Right kidney (tissue), 1 donor: ENCODE measurements at regions not wholly inside any gene's neighbourhood (a gene's known extent, or its start where the extent isn't known, plus 50 kb on each side); places are given as distances from the start of the nearest gene placed in this dataset.

Experiments used
- DNase-seq: peaks from one replicate; pipeline ENCODE4 v3.0.0-alpha.2; 2016

DNA sequence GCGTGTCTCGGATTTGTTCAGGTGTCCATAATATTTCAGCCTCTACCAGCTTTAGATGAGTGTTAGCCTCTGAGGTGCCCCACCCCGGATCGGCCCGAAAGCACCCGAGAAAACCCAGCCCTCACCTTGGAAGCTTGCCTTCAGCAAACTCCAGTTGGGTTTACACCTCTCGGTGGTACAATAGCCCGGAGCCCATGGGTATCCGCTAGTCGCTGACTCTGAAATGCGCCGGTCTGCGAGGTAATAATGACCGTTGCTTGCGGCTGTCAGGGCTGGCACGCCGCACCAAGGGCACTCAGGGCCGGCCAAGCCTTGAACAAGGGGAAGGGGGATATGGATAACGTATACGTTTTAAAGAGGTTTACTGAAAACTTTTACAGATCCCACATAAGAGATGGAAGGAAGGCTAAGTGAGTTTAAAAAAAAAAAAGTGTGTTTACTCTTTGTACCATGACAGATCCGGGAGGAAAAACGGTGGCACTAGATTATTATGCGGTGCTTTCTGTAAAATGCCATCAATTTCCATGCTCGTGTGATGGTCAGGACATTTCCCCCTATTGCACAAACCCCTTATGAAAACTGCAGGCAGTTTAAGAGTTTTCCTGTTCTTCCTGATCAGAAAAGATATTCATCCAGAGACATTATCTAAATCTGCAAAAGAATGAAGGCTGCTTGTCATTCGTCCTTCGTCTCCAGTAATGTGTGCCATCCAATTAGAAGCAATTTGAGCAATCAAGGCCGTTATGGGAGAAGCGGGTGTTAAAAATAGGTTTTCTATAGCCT, 124.2 kb downstream of the TMEM161B start:
- peak; percentile 35 for DNase-seq

DNA sequence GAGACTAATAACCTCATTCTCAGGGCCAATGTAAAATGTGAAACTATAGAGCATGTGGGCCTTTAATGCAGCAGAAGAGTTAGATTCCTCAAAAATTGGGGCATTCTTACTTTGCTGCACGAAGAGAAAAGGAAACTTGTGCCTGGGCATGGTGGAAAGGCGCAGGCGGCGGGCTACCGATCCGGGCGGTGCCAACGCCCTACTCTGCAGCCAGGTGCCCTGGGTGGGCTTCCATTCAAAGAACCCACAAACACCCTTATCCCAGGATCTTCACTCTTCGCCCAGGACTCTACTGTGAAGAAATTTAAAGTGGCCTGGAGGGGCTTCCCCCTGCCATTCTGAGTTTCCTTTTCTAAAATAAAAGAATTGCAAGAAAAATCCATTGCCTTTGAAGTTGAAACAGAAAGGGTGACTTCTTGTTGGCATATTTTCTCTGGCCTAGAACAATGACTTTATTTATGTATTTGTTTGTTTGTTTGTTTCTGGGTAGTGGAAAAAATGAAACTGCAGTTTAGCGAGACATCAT, 124.9 kb downstream of the TMEM161B start:
- no peak for DNase-seq

GRCh38 chr5:88142886-88143692, 125.6 kb downstream of the TMEM161B start:
- peak; percentile 69 for DNase-seq

- no peak for DNase-seq
Observed at GRCh38 chr5:88142636-88142885, 126.1 kb downstream of the TMEM161B start.

DNA sequence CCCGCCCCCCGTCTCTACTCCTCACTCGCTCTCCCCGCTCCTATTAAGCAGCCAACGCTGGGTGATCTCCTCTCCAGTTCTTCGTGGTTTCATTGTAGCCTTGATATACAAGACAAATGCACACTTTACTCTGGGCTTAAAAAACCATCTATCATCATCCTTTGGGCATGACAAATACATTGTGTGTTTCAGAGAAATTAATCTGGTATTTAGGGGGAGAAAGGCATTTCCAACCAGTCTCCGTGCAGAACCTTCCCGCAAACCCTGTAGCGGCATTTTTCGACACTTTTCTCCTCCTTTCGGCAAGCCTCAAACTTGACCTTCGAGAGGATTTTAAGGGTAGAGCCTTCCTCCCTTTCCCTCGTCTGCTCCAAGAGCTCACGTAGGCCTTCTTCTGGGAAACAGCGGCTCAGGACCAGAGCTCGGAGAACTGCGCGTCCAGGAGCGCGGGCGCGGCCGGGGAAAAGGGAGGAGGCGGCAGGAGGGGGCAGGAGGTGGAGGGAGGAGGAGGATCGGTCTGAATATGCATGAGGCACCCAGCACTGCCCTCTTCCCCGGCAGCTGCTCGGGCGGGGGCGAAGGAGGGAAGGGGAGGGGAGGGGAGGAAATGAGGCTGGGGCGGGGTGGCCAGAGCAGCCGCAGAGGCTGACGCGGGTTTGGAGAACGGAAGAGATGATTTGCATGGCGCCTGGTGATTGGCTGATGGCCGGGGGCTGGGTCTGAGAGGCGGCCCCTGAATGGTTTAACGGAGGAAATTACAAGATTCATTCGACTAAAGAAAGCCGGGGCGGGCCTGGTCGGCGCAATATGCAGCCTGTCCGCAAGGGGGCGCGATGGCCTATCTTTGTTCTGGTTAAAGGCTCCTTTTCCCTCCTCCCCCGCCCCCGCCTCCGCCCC, 127.5 kb downstream of the TMEM161B start:
- DNase-seq: peak; percentile 82

DNA sequence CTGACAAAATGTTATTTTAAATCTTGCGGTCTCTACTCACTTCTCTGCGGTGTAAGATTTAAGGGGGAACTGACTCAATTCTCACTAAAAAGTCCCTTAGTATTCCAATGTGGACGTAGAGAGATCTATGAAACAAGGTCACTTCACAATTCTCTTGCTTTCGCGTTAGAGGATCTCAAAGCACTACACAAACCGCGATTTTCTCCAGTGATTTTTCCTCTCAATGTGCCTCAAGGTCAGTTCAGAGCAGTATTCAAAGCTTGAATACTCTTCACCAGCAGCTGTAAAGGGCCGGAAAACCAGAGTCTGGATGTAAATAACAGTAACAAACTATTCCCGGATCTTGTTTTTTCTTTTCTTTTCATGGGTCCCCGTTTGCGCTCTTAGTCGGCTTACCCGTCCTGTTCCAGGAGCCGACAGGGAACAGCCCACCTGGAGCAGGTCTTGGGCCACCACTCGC, 128.2 kb downstream of the TMEM161B start:
- no peak for DNase-seq

DNA sequence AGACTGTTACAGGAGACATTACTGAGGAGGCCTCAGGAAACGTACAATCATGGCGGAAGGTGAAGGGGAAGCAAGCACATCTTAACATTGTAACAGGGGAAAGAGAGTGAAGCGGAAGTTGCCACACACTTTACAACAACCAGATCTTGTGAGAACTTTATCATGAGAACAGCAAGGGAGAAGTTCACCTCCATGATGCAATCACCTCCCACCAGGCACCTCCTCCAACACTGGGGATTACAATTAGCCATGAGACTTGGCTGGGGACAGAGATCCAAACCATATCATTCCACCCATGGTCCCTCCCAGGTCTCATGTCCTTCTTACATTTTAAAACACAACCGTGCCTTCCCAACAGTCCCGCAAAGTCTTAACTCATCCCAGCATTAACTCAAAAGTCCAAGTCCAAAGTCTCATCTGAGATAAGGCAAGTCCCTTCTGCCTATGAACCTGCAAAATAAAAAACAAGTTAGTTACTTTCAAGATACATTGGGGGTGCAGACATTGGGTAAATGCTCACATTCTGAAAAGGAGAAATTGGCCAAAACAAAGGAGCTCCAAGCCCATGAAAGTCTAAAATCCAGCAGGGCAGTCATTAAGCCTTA, 138.3 kb downstream of the TMEM161B start:
- no peak for DNase-seq

DNA sequence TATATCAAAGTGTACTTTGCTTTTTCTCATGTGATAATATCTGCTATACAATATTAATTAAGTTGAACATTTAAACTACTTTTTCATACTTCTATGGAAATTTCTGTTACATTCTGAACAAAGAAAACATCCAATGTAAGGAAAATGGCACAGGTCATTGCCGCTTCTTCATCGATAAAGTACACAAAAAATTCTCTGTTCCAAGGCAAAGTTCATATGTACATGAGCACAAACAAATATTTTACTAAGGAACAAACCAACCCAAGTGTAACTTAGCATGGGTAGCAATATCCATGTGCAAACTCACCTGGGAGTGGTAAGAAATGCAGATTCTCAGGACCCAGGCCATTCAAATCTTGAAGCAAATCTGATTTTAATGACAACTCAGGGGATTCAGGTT, 139.8 kb downstream of the TMEM161B start:
- DNase-seq: no peak

DNA sequence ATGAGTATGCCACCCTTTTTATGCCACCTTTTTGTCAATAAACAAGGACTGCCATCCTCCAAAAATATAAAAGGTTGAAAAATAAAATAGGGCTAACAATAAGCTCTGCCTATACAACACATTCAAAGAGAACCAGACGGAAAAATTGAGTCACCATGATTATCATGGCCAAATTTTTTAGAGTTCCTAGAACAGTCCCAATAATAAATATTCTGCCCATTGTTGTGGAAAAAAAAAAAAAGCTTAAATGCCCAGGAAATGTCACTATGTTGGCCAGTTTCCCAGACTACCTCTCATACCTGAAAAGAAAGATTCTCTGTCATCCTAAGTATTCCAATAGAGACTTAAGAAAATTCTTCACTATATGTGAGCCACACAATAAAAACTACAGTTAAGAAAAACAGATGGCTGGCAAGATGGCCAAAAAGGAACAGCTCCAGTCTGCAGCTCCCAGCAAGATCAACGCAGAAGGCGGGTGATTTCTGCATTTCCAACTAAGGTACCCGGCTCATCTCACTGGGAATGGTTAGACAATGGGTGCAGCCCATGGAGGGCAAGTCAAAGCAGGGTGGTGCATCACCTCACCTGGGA, 149.0 kb downstream of the TMEM161B start:
- DNase-seq: no peak

DNA sequence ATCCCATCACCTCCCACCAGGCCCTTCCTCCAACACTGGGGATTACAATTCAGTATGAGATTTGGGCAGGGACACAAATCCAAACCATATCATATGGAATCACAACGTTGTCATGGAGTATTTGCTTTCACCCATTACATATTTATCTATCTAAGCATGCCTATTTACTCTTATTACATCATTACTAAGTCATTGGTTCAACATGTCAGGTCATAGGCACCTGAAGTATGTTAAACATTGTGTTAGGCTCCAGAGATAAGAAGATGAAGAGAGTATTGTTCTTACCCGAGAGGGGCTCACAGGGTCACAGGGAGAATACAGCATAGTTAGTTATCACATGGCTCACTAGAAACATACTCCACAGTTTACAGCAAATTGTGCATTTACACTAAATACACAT, 150.5 kb downstream of the TMEM161B start:
- no peak for DNase-seq

DNA sequence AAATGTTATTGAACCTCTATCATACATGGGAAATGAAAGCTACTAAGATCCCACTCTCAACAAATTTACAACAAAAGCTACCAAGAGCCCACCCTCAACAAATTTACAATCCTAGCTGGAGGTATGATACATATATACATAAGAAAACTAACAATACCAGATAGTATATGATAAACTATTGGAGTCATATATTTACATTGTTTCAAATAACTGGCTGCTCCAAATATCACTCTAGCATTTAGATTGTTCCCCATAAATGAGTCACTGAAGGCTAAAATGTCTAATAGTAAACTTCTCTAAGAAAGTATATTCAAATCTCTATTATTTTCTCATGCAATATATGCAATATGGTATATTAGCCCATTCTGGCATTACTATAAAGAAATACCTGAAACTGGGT, 151.1 kb downstream of the TMEM161B start:
- DNase-seq: no peak

- no peak for DNase-seq
Observed at GRCh38 chr5:88116396-88116795, 152.2 kb downstream of the TMEM161B start.

GRCh38 chr5:88115211-88115610, 153.4 kb downstream of the TMEM161B start:
- DNase-seq: no peak

GRCh38 chr5:88113429-88113828, 155.2 kb downstream of the TMEM161B start:
- DNase-seq: no peak

- no peak for DNase-seq
Observed at GRCh38 chr5:88109818-88110217, 158.8 kb downstream of the TMEM161B start.

GRCh38 chr5:88108490-88109279, 160.0 kb downstream of the TMEM161B start:
- no peak for DNase-seq

DNA sequence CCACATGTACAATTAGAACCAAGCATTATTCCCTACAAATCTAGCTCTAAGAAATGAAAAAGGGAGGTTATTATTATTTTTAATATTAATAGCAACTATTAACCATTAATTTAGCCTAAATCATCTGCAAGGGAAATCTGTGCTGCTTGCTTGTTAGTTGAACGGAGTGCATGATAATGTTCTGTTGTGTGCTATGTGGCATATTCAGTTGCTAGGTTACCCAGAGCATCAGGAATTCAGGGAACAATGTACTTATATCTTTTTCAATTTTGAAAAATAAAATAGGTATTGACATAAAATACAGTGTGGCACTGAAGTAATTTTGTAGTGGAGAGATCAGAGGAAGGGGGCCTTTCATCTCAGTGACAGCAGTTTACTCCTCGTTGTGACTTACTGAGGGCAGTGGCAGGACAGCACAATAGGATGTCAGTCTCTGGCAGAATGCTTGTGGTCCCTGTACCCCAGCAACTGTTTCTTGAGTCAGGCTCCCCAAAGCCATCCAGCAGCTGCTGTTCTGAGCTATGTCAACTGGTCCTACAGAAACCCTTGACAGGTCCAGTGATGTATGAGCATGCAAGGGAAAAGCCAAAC, 173.6 kb downstream of the TMEM161B start:
- no peak for DNase-seq

- no peak for DNase-seq
Observed at GRCh38 chr5:88094403-88094802, 174.2 kb downstream of the TMEM161B start.

- DNase-seq: no peak
Observed at GRCh38 chr5:88093765-88094164, 174.9 kb downstream of the TMEM161B start.

DNA sequence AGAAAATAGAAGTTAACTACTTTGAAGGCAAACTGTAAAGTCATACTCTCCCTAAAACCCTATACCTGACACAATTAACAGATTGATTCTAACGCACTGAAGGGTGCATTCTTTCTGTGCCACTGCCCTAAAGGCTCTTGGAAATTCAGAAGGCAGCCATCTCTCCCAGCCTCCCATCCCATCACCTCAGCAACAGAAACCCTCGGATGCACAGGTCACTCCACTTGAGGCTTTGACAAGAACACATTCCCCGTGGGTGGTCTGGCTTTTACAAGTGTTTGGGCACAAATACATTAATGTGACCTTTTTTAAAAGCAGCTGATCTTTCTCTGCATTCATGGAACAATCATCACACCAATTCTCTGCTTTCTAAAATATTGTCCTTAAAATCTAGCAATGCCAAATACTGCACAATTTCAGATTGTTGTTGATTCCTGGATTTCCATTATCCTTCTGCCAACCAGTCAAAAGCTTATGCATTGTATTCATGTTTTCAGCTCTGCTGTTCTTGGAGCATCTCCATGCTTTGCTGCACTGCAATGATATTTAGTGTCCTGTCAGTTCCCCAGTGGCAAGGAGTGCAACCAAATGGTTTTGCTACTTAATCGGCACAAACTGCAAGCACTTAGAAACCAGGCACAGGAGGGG, 175.6 kb downstream of the TMEM161B start:
- DNase-seq: no peak
